ENCODE measurements at regions not wholly inside any gene's neighbourhood (a gene's known extent, or its start where the extent isn't known, plus 50 kb on each side); places are given as distances from the start of the nearest gene placed in this dataset.

DNA sequence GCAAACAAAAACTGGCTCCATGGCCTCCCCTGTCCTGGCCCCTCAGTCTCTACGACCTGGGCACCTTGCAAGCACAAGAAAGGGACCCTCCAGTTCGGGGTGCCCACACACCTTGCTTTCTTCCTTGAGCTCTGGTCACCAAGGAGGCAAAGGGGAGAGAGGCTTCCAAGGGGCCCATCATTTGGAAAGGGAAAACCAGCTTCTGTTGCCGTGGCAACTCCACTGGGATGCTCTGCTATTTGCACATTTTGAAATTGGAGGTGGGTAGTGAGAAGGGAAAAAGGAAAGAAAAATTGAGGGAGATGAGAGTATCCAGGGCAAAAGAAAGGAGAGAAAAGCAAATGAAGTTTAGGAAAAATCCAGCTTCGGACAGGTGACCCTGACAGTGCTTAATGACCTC, 388.4 kb downstream of the SHANK2 start:
- H3K4me3 Mint-ChIP-seq, result no peak overlapping the region
- H3K36me3 Mint-ChIP-seq (ENCODE audit: low read depth), result peaks cover 3% of the 10 kb centered on the region; the same call in 2 of the 3 replicates
- TF ChIP-seq ZNF331 (CRISPR knock-in tag; IDR thresholded peaks at IDR 0.05; ENCODE audit: low read depth), result no peak
- no peak for TF ChIP-seq STAT1 (IDR thresholded peaks at IDR 0.05; ENCODE audit: unreplicated experiment)
- TF ChIP-seq, protein P1, sequence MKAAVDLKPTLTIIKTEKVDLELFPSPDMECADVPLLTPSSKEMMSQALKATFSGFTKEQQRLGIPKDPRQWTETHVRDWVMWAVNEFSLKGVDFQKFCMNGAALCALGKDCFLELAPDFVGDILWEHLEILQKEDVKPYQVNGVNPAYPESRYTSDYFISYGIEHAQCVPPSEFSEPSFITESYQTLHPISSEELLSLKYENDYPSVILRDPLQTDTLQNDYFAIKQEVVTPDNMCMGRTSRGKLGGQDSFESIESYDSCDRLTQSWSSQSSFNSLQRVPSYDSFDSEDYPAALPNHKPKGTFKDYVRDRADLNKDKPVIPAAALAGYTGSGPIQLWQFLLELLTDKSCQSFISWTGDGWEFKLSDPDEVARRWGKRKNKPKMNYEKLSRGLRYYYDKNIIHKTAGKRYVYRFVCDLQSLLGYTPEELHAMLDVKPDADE (IDR thresholded peaks at IDR 0.05), result no peak
- no peak for TF ChIP-seq CREB1 (CRISPR knock-in tag; IDR thresholded peaks at IDR 0.05; ENCODE audit: low read depth)
- TF ChIP-seq NANOG (IDR thresholded peaks at IDR 0.05; ENCODE audit: borderline replicate concordance), result no peak
- TF ChIP-seq, protein P2, sequence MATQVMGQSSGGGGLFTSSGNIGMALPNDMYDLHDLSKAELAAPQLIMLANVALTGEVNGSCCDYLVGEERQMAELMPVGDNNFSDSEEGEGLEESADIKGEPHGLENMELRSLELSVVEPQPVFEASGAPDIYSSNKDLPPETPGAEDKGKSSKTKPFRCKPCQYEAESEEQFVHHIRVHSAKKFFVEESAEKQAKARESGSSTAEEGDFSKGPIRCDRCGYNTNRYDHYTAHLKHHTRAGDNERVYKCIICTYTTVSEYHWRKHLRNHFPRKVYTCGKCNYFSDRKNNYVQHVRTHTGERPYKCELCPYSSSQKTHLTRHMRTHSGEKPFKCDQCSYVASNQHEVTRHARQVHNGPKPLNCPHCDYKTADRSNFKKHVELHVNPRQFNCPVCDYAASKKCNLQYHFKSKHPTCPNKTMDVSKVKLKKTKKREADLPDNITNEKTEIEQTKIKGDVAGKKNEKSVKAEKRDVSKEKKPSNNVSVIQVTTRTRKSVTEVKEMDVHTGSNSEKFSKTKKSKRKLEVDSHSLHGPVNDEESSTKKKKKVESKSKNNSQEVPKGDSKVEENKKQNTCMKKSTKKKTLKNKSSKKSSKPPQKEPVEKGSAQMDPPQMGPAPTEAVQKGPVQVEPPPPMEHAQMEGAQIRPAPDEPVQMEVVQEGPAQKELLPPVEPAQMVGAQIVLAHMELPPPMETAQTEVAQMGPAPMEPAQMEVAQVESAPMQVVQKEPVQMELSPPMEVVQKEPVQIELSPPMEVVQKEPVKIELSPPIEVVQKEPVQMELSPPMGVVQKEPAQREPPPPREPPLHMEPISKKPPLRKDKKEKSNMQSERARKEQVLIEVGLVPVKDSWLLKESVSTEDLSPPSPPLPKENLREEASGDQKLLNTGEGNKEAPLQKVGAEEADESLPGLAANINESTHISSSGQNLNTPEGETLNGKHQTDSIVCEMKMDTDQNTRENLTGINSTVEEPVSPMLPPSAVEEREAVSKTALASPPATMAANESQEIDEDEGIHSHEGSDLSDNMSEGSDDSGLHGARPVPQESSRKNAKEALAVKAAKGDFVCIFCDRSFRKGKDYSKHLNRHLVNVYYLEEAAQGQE (IDR thresholded peaks at IDR 0.05; ENCODE audit: unreplicated experiment), result no peak
- no peak for TF ChIP-seq EZH2phosphoT487 (IDR thresholded peaks at IDR 0.05; ENCODE audit: unreplicated experiment)
- DNase-seq (ENCODE audit: low spot score) (no peak), ATAC-seq (no peak)
- Histone ChIP-seq H3K4me3 (no peak overlapping the region), H3K27ac (ENCODE audit: low read depth) (no peak overlapping the region), H3K9me2 (ENCODE audit: insufficient read depth) (no peaks in the 10 kb centered on the region), H2AFZ (no peak overlapping the region), H3K27me3 (ENCODE audit: insufficient read depth) (no peaks in the 10 kb centered on the region), H3K36me3 (ENCODE audit: insufficient read depth) (no peaks in the 10 kb centered on the region), H3K79me2 (replicated peaks; ENCODE audit: insufficient read depth) (no peaks in the 10 kb centered on the region), H3K4me1 (ENCODE audit: insufficient read depth) (no peaks in the 10 kb centered on the region), H4K20me1 (replicated peaks; ENCODE audit: insufficient read depth) (peaks cover 23% of the 10 kb centered on the region), H3F3A (replicated peaks; ENCODE audit: low read depth) (no peaks in the 10 kb centered on the region), H3K4me2 (no peak overlapping the region)
- peaks cover 18% of the 10 kb centered on the region for H3K27me3 Mint-ChIP-seq (ENCODE audit: insufficient read depth, low read depth, poor library complexity)
- no peak overlapping the region for H3K27ac Mint-ChIP-seq
- H3K9me3 Mint-ChIP-seq, result no peaks in the 10 kb centered on the region; the same call in 2 of the 3 replicates
- peaks cover 23% of the 10 kb centered on the region for H3K4me1 Mint-ChIP-seq

- Histone ChIP-seq H3K4me1 (ENCODE audit: insufficient read depth) (no peaks in the 10 kb centered on the region), H3K4me3 (no peak overlapping the region), H3K4me2 (no peak overlapping the region), H2AFZ (no peak overlapping the region), H4K20me1 (replicated peaks; ENCODE audit: insufficient read depth) (peaks cover 23% of the 10 kb centered on the region), H3K27me3 (ENCODE audit: insufficient read depth) (no peaks in the 10 kb centered on the region), H3F3A (replicated peaks; ENCODE audit: low read depth) (no peaks in the 10 kb centered on the region), H3K9me2 (ENCODE audit: insufficient read depth) (no peaks in the 10 kb centered on the region), H3K27ac (ENCODE audit: low read depth) (no peak overlapping the region), H3K36me3 (ENCODE audit: insufficient read depth) (no peaks in the 10 kb centered on the region), H3K79me2 (replicated peaks; ENCODE audit: insufficient read depth) (no peaks in the 10 kb centered on the region)
- no peak overlapping the region for H3K27ac Mint-ChIP-seq
- no peaks in the 10 kb centered on the region; the same call in 2 of the 3 replicates for H3K9me3 Mint-ChIP-seq
- peaks cover 16% of the 10 kb centered on the region for H3K27me3 Mint-ChIP-seq (ENCODE audit: insufficient read depth, low read depth, poor library complexity)
- ATAC-seq (no peak), DNase-seq (ENCODE audit: low spot score) (no peak)
- H3K36me3 Mint-ChIP-seq (ENCODE audit: low read depth), result no peaks in the 10 kb centered on the region
- no peak overlapping the region for H3K4me3 Mint-ChIP-seq
- peaks cover 25% of the 10 kb centered on the region for H3K4me1 Mint-ChIP-seq
- TF ChIP-seq STAT1 (IDR thresholded peaks at IDR 0.05; ENCODE audit: unreplicated experiment) (no peak), ZNF331 (CRISPR knock-in tag; IDR thresholded peaks at IDR 0.05; ENCODE audit: low read depth) (no peak), CREB1 (CRISPR knock-in tag; IDR thresholded peaks at IDR 0.05; ENCODE audit: low read depth) (no peak), POLR2AphosphoS5 (IDR thresholded peaks at IDR 0.05; ENCODE audit: low read depth) (no peak), EZH2 (IDR thresholded peaks at IDR 0.05; ENCODE audit: low read depth, unreplicated experiment) (no peak)
- TF ChIP-seq, protein P1 (IDR thresholded peaks at IDR 0.05), result no peak
- TF ChIP-seq, protein P3, sequence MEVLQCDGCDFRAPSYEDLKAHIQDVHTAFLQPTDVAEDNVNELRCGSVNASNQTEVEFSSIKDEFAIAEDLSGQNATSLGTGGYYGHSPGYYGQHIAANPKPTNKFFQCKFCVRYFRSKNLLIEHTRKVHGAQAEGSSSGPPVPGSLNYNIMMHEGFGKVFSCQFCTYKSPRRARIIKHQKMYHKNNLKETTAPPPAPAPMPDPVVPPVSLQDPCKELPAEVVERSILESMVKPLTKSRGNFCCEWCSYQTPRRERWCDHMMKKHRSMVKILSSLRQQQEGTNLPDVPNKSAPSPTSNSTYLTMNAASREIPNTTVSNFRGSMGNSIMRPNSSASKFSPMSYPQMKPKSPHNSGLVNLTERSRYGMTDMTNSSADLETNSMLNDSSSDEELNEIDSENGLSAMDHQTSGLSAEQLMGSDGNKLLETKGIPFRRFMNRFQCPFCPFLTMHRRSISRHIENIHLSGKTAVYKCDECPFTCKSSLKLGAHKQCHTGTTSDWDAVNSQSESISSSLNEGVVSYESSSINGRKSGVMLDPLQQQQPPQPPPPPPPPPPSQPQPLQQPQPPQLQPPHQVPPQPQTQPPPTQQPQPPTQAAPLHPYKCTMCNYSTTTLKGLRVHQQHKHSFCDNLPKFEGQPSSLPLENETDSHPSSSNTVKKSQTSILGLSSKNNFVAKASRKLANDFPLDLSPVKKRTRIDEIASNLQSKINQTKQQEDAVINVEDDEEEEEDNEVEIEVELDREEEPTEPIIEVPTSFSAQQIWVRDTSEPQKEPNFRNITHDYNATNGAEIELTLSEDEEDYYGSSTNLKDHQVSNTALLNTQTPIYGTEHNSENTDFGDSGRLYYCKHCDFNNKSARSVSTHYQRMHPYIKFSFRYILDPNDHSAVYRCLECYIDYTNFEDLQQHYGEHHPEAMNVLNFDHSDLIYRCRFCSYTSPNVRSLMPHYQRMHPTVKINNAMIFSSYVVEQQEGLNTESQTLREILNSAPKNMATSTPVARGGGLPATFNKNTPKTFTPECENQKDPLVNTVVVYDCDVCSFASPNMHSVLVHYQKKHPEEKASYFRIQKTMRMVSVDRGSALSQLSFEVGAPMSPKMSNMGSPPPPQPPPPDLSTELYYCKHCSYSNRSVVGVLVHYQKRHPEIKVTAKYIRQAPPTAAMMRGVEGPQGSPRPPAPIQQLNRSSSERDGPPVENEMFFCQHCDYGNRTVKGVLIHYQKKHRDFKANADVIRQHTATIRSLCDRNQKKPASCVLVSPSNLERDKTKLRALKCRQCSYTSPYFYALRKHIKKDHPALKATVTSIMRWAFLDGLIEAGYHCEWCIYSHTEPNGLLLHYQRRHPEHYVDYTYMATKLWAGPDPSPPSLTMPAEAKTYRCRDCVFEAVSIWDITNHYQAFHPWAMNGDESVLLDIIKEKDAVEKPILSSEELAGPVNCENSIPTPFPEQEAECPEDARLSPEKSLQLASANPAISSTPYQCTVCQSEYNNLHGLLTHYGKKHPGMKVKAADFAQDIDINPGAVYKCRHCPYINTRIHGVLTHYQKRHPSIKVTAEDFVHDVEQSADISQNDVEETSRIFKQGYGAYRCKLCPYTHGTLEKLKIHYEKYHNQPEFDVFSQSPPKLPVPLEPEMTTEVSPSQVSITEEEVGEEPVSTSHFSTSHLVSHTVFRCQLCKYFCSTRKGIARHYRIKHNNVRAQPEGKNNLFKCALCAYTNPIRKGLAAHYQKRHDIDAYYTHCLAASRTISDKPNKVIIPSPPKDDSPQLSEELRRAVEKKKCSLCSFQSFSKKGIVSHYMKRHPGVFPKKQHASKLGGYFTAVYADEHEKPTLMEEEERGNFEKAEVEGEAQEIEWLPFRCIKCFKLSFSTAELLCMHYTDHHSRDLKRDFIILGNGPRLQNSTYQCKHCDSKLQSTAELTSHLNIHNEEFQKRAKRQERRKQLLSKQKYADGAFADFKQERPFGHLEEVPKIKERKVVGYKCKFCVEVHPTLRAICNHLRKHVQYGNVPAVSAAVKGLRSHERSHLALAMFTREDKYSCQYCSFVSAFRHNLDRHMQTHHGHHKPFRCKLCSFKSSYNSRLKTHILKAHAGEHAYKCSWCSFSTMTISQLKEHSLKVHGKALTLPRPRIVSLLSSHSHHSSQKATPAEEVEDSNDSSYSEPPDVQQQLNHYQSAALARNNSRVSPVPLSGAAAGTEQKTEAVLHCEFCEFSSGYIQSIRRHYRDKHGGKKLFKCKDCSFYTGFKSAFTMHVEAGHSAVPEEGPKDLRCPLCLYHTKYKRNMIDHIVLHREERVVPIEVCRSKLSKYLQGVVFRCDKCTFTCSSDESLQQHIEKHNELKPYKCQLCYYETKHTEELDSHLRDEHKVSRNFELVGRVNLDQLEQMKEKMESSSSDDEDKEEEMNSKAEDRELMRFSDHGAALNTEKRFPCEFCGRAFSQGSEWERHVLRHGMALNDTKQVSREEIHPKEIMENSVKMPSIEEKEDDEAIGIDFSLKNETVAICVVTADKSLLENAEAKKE (CRISPR knock-in tag; IDR thresholded peaks at IDR 0.05), result no peak
These were observed 387.0 kb downstream of the SHANK2 start for GRCh38 chr11:70865356-70865755.

Measured in GM23338 (cell line).